ENCODE measurements at regions not wholly inside any gene's neighbourhood (a gene's known extent, or its start where the extent isn't known, plus 50 kb on each side); places are given as distances from the start of the nearest gene placed in this dataset.

DNA sequence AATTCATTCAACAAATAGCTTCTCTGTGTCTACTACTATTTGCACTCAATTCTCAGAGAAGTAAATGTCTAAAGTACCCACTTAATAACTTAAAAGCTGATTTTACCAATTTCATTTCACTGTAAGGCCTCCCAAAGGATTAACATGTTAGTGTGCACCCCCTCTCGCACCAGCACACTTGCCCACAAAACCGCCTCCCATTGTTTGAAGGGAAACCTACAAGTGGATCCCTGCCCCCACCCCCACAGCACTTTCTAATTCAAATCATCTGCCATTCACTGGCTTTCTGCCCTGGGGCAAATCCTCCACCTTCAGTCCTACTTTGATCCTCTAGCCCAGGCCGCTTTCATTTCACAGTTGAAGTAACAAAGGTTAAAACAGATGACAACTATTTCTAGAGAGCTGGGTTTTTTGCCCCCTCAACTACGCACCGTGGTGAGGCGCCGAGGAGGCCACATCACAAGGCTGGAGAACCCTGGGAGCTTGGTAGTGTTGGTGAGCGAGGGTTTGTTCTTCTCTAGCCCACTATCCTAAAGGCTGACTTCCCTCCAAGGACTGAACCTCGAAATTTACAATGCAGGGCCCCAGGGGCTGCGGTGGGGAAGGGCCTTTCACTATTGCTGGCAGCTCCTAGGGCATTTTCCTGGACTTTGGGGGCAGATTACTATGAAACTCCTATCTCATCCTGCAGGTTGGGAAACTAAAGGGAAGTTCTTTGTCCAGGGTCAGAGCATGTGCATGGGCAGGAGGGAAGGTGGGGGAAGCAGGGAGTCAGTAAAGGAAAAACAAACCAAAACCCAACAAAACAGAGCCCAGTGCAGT is 517.4 kb upstream of the ZMIZ1 start:
- DNase-seq, result no peak

DNA sequence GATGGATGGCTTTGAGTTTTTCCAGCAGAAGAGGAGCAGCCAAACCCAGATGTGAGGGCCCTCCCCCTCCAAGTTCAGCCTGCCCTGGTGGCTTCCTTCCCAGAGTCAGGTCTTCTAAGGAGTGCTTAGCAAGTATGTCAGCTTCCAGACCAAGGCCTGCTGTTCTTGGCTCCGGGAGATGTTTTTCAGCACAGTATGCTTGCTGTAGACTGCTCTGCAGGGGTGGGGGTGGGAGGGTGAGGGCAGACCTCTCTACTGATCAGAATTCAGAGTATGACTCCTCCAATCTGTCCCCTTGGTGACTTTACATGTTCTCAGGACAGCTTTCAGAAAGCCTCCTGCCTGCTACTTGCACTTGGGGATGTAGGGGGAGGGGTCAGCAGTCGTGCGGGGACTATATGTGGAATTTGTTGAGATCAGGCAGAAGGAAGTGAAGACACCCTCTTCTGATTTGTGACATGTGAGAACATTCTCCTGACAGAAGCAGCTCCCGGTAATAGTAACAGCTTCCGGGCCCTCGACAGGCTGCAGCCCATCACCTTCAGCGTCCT is 516.4 kb upstream of the ZMIZ1 start:
- no peak for DNase-seq

GRCh38 chr10:78553792-78554191 is 515.0 kb upstream of the ZMIZ1 start:
- DNase-seq, result no peak

- no peak for DNase-seq
These were observed 513.6 kb upstream of the ZMIZ1 start for GRCh38 chr10:78555128-78555527.

DNA sequence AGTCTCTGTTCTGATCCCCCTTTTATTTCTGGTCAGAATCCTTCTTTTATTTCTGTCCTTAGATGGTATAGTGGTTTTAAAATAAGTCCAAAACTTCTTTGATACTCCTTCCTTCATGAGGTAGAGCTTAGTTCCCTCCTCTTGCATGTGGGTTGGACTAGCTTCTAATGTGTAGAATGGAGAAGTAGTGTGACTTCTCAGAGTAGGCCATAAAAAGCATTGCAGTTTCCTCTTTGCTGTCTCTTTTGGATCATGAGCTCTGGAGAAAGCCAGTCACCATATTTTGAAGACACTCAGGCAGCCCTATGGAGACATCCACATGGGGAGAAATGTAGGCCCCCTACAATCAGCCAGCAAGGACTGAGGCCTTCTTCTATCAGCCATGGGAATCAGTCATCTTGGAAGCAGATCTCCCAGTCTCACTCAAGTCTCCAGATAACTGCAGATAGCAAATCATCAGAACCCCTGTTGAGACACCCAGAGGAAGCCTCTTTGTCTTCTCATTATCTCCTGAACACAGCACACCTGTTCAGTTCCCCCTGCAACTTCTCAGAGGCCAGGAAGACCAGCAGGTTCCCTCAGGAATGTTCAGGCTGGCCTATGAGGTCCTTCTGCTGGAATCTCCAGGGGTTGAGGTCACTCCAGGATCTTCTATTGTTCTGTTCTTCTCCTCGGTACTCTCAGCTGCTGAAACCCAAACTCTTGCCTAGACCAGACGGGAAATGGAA is 511.9 kb upstream of the ZMIZ1 start:
- no peak for DNase-seq

DNA sequence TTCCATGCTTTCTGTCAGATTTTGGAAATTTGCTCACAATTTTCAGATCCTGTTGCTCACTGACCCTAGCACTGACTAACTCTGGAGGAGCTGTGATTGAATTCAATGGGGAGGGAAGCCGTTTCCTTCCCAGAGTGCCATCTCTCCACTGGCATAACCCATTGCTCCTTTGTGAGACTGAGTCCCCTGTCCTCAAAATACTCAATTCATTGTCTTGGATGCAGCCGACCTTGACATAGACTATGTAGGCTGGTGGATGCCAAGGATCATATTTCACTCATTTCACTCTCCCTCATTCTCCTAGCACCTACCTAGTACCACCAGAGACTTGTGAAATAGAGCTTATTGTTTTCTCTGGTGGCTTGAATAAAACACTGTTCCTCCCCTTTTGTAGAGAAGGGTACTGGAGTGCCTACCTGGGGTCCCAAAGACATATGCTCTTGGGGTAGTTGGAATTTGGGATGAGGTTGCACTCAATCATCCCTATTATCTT is 511.3 kb upstream of the ZMIZ1 start:
- DNase-seq, result no peak

- DNase-seq, result no peak
These were observed 509.0 kb upstream of the ZMIZ1 start for GRCh38 chr10:78559661-78560340.

GRCh38 chr10:78560341-78560688 is 508.5 kb upstream of the ZMIZ1 start:
- no peak for DNase-seq

GRCh38 chr10:78563314-78563713 is 505.5 kb upstream of the ZMIZ1 start:
- DNase-seq, result no peak

DNA sequence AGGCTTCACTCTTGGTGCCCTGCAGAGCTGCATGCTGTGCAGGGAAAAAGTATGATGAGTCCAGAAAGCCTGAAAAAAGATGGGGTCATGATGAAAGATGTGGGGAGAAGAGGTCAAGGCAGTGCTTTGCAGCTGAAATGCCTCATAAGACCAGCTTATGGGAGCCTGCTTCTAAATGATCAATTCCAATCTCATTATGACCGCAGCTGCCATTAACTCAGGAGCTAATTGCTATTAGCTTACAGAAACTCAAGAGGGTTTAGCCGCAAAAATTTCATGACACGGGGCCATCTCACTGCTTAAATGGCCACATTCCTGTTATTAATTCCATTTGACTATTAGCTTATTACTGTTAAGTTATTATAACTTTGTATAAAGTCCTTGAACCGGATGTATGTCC is 502.9 kb upstream of the ZMIZ1 start:
- DNase-seq, result no peak

GRCh38 chr10:78566284-78567111 is 502.3 kb upstream of the ZMIZ1 start:
- DNase-seq, result no peak

- no peak for DNase-seq
These were observed 500.9 kb upstream of the ZMIZ1 start for GRCh38 chr10:78567680-78568455.

- DNase-seq, result no peak
These were observed 500.1 kb upstream of the ZMIZ1 start for GRCh38 chr10:78568620-78569019.

- no peak for DNase-seq
These were observed 498.0 kb upstream of the ZMIZ1 start for GRCh38 chr10:78570633-78571235.

GRCh38 chr10:78571286-78571685 is 497.5 kb upstream of the ZMIZ1 start:
- no peak for DNase-seq

GRCh38 chr10:78571891-78572290 is 496.9 kb upstream of the ZMIZ1 start:
- no peak for DNase-seq

DNA sequence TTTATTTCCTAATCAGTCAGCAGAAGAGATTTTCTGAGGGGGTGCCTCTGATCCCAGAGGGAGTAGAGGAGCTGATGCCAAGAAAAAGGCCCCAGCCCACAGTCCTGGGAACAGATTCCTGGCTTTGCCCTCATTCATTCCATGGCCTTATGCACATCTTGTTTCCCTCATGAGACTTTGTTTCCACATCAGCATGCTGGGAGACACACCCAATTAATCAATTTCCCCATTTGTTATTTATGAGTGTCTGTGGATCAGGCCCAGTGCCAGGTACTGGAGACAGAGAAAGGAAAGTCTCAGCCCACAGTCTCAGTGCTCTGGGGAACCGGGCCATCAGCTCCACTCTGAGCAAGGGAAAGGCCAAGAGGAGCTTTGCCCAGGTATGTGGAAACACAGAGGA is 496.2 kb upstream of the ZMIZ1 start:
- no peak for DNase-seq

DNA sequence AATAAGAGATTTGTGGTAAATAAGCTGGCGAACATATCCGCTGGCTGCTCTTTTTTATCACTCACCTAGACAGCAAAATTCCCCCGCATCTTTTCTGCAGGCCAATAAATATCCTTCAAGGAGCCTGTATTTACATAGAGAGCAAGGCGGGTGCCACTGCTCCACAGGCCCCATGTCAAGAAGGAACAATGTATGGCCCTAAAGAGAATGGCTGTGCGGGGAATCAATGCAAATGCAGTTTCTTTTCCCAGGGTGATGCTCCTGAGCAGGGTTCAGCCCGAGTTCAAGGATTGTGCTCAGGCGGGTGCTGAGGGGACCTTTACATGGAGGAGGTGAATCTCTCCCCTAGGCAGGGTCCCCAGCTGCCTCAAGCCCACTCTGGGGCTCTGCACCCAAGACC is 494.2 kb upstream of the ZMIZ1 start:
- no peak for DNase-seq

GRCh38 chr10:78575400-78575799 is 493.4 kb upstream of the ZMIZ1 start:
- no peak for DNase-seq

GRCh38 chr10:78576276-78576675 is 492.5 kb upstream of the ZMIZ1 start:
- DNase-seq, result no peak

DNA sequence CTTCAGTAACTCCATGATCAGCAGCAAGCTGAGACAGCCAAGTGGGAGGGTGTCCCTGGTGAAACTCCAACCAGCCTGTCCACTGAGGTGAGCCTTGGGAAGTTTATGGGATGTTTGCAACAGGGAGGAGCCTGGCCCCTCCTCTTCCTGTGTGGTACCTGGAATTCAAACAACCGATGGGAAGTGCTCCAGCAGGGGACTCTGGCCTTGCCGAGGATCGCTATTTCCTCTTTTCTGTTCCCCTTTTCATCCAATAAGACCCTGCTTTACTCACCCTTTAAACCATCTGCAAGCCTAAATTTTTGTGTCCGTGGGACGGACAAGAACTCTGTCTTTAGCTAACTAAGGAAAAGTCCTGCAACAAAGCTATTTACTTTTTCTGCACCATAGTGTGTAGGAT is 491.1 kb upstream of the ZMIZ1 start:
- DNase-seq, result no peak

Measured in activated CD4-positive, alpha-beta T cell treated with anti-CD3 and anti-CD28 coated beads for 1 hour (primary cell).